ENCODE measurements at regions not wholly inside any gene's neighbourhood (a gene's known extent, or its start where the extent isn't known, plus 50 kb on each side); places are given as distances from the start of the nearest gene placed in this dataset.

DNA sequence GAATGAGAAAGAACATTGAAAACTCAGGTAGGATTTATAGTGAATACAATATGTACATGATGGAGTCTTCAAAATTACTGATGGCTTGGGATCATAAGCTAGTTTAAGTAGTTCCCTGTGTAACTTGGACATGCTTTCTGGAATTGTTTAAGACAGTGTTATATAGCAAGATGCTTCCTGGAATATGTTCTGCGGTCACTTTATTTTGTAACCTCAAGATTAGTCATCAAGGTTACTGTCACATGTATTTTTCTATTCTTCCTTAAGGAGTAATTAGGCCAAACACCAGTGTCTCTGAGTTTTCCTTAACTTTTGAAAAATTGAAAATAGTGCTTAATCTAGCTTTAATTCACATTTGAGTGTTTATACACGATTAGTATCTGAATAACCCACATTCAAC lies 760.3 kb upstream of the ARRDC4 start:
- H3K36me3 ChIP-seq (ENCODE audit: control insufficient read depth, insufficient read depth, low read length), result no peaks in the 10 kb centered on the region
- H3K27ac ChIP-seq (ENCODE audit: low read depth, low read length), result no peak overlapping the region
- no peaks in the 10 kb centered on the region for H3K27me3 ChIP-seq (ENCODE audit: control insufficient read depth, insufficient read depth, low read length)
- no peak overlapping the region for H3K4me3 ChIP-seq (ENCODE audit: low read depth, low read length)
- DNase-seq (ENCODE audit: low read depth in 4 of 6, low spot score in 6 of 6), result no peak
- WGBS (ENCODE audit: insufficient coverage), result no CpG with 5 or more reads among the region's 2 CpGs
- no peaks in the 10 kb centered on the region for H3K4me1 ChIP-seq (ENCODE audit: control insufficient read depth, insufficient read depth, low read length)
- no peaks in the 10 kb centered on the region for H3K9me3 ChIP-seq (ENCODE audit: control insufficient read depth, insufficient read depth, low read length)

DNA sequence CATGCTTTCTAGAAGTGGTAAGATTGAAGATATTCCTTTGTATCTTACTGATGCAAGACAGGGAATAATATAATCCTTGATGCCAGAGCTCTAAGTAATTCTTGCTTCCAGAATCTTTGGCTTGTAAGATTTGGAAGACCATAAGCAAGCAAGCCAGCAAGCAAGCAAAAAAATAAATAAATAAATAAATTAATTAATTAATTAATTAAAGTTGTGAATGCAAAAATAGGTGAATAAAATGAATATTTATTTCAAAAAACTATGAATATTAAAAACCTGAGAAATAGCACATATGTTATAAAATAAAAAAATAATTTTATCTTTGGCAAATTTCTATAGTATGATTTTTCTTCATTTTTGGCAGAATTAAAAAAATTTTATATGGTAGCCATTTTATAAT lies 750.2 kb upstream of the ARRDC4 start:
- Histone ChIP-seq H3K27ac (ENCODE audit: low read depth, low read length) (no peak overlapping the region), H3K36me3 (ENCODE audit: control insufficient read depth, insufficient read depth, low read length) (no peaks in the 10 kb centered on the region), H3K27me3 (ENCODE audit: control insufficient read depth, insufficient read depth, low read length) (no peaks in the 10 kb centered on the region), H3K4me3 (ENCODE audit: low read depth, low read length) (no peak overlapping the region), H3K9me3 (ENCODE audit: control insufficient read depth, insufficient read depth, low read length) (no peaks in the 10 kb centered on the region), H3K4me1 (ENCODE audit: control insufficient read depth, insufficient read depth, low read length) (no peaks in the 10 kb centered on the region)
- DNase-seq (ENCODE audit: low read depth in 4 of 6, low spot score in 6 of 6), result no peak

DNA sequence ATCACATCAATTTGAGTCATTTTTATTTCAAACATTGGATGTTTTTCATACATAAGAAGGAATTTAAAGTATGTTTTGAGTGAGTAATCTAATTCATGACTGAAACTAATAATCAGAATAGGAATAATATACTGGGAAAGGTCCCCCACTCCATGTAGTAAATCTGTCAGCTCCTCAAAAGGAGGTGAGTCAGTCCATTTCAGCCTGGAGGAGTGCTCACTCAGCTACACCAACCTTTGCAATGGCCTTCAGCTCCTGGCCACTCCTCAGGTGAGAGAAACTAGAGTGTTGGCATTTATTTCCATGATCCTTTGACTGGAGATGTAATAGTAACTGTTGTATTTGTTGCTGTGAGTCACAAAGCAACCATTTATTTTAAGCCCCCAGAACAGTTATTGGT lies 744.9 kb upstream of the ARRDC4 start:
- no peak overlapping the region for H3K4me3 ChIP-seq (ENCODE audit: low read depth, low read length)
- no peaks in the 10 kb centered on the region for H3K4me1 ChIP-seq (ENCODE audit: control insufficient read depth, insufficient read depth, low read length)
- no peak overlapping the region for H3K27ac ChIP-seq (ENCODE audit: low read depth, low read length)
- no peaks in the 10 kb centered on the region for H3K36me3 ChIP-seq (ENCODE audit: control insufficient read depth, insufficient read depth, low read length)
- DNase-seq (ENCODE audit: low read depth in 4 of 6, low spot score in 6 of 6), result no peak
- no peaks in the 10 kb centered on the region for H3K27me3 ChIP-seq (ENCODE audit: control insufficient read depth, insufficient read depth, low read length)
- H3K9me3 ChIP-seq (ENCODE audit: control insufficient read depth, insufficient read depth, low read length), result no peaks in the 10 kb centered on the region

DNA sequence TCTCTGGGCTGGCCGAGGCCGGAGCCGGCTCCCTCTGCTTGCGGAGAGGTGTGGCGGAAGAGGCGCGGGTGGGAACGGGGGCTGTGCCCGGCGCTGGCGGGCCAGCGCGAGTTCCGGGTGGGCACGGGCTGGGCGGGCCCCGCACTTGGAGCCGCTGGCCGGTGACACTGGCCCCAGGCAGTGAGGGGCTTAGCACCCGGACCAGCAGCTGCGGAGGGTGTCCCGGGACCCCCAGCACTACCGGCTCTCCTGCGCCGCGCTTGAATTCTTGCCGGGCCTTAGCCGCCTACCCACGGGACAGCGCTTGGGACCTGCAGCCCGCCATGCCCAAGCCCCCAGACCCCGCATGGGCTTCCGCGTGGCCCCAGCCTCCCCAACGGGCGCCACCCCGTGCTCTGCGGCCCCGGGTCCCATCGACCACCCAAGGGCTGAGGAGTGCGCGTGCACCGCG lies 736.3 kb upstream of the ARRDC4 start:
- H3K9me3 ChIP-seq (ENCODE audit: control insufficient read depth, insufficient read depth, low read length), result peaks cover 3% of the 10 kb centered on the region
- no peak for DNase-seq (ENCODE audit: low read depth in 4 of 6, low spot score in 6 of 6)
- H3K4me3 ChIP-seq (ENCODE audit: low read depth, low read length), result no peak overlapping the region
- no peak overlapping the region for H3K27ac ChIP-seq (ENCODE audit: low read depth, low read length)
- H3K36me3 ChIP-seq (ENCODE audit: control insufficient read depth, insufficient read depth, low read length), result no peaks in the 10 kb centered on the region
- WGBS (ENCODE audit: insufficient coverage), result 97% methylated on average over 42 of the region's 44 CpGs
- H3K4me1 ChIP-seq (ENCODE audit: control insufficient read depth, insufficient read depth, low read length), result no peaks in the 10 kb centered on the region
- H3K27me3 ChIP-seq (ENCODE audit: control insufficient read depth, insufficient read depth, low read length), result no peaks in the 10 kb centered on the region

DNA sequence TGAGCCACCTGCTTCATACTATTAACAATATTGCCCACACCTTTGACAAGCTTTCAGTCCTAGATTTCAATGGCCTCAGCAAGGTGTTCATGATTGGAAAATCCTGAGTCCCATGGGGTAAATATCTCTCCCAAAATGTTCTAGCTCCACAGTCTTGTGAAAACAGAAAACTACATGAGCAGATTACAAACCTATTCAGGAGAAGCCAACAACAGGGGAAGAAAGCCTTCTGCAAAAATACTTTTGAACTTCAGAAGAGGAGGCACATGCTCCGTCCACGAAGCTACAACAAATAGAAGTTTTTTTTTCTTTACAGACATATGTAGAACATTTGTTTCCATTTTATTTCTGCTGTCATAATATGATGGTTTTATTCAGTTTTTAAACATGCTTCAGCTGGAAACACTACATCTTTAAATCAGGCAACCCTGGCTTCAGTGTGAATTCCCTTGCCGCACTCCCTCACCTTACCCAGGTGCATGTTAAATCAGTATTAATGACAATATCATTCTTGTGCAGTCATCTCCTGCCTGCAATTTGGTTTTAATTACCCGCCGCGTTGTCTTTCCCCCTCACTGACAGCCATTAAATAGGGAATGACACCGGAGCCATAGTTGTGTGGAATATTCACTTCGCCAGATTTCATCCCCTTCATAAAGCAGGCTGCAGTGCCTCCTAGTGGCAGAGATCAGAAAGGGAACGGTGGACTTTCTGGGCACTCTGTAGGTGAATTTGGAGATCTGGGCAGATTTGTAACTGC lies 725.5 kb upstream of the ARRDC4 start:
- no peaks in the 10 kb centered on the region for H3K9me3 ChIP-seq (ENCODE audit: control insufficient read depth, insufficient read depth, low read length)
- H3K27ac ChIP-seq (ENCODE audit: low read depth, low read length), result peak overlapping the region; percentile 48
- H3K27me3 ChIP-seq (ENCODE audit: control insufficient read depth, insufficient read depth, low read length), result no peaks in the 10 kb centered on the region
- peak overlapping the region; percentile 1 for H3K4me3 ChIP-seq (ENCODE audit: low read depth, low read length)
- no peaks in the 10 kb centered on the region for H3K36me3 ChIP-seq (ENCODE audit: control insufficient read depth, insufficient read depth, low read length)
- WGBS (ENCODE audit: insufficient coverage), result 80% methylated on average over 1 of the region's 9 CpGs
- no peaks in the 10 kb centered on the region for H3K4me1 ChIP-seq (ENCODE audit: control insufficient read depth, insufficient read depth, low read length)
- peak; percentile 29 to 91 (median 61) for DNase-seq (ENCODE audit: low read depth in 4 of 6, low spot score in 6 of 6)

DNA sequence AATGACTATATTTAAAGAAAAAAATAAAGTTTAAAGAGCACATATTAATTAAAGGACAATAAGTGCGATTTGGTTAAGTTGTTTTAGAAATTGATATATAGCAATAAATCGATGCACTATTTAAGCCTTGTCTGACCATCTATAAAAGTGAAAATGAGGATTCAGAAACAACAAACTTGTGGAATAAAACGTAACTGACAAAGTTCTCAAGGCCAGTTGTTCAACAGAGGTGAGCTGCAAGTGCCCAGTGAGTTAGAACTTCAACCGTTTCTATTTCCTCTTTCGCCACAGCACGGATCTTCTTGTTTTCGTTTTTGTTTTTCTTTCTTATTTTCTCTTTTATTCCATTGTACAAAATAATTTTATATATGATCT lies 724.9 kb upstream of the ARRDC4 start:
- DNase-seq (ENCODE audit: low read depth in 4 of 6, low spot score in 6 of 6), result no peak
- Histone ChIP-seq H3K4me1 (ENCODE audit: control insufficient read depth, insufficient read depth, low read length) (no peaks in the 10 kb centered on the region), H3K27ac (ENCODE audit: low read depth, low read length) (peak overlapping the region; percentile 48), H3K36me3 (ENCODE audit: control insufficient read depth, insufficient read depth, low read length) (no peaks in the 10 kb centered on the region), H3K4me3 (ENCODE audit: low read depth, low read length) (peak overlapping the region; percentile 1), H3K9me3 (ENCODE audit: control insufficient read depth, insufficient read depth, low read length) (no peaks in the 10 kb centered on the region), H3K27me3 (ENCODE audit: control insufficient read depth, insufficient read depth, low read length) (no peaks in the 10 kb centered on the region)
- WGBS (ENCODE audit: insufficient coverage), result no CpG with 5 or more reads among the region's 7 CpGs

DNA sequence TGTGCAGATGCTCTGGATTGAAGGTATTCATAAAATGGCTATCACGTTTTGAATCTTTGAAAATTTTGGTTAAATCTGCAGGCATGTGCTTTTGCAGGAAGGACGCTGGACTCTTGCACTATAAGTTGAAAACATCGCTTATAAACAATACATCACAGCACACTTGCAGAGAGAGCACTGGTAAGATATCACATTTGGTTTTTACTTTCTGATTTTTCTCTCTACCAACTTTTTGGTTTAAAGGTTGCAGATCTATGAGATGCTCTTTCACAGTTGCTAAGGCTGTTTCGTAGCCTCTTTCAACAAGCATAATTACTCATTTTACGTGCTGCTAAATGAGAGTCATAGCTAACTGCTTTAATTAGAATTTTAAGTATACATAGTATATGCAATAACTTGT lies 724.4 kb upstream of the ARRDC4 start:
- H3K4me3 ChIP-seq (ENCODE audit: low read depth, low read length), result no peak overlapping the region
- DNase-seq (ENCODE audit: low read depth in 4 of 6, low spot score in 6 of 6), result no peak
- H3K27ac ChIP-seq (ENCODE audit: low read depth, low read length), result peak overlapping the region; percentile 48
- H3K9me3 ChIP-seq (ENCODE audit: control insufficient read depth, insufficient read depth, low read length), result no peaks in the 10 kb centered on the region
- WGBS (ENCODE audit: insufficient coverage), result no CpG with 5 or more reads among the region's 5 CpGs
- no peaks in the 10 kb centered on the region for H3K4me1 ChIP-seq (ENCODE audit: control insufficient read depth, insufficient read depth, low read length)
- no peaks in the 10 kb centered on the region for H3K27me3 ChIP-seq (ENCODE audit: control insufficient read depth, insufficient read depth, low read length)
- no peaks in the 10 kb centered on the region for H3K36me3 ChIP-seq (ENCODE audit: control insufficient read depth, insufficient read depth, low read length)

DNA sequence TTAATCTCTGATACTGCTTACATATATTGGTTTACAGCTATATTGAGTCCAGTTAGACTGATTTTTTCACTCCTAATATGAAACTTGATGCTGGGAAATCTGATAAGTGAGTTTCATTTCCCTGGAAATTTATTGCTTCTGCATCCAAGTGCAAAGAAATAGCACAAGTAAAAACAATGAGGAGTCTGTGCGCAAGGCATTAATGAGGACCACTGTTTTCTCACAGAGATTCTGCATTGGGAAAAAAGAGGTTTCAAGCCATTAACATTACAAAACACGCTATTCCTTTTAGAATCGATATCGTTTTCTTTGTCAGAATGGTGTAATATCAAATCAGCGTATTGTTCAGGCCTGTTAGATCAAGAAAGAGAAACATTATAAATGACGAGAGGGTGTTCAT lies 723.3 kb upstream of the ARRDC4 start:
- DNase-seq (ENCODE audit: low read depth in 4 of 6, low spot score in 6 of 6), result peak in 1 of 6 donors; percentile 22
- Histone ChIP-seq H3K27ac (ENCODE audit: low read depth, low read length) (peak overlapping the region; percentile 82), H3K4me1 (ENCODE audit: control insufficient read depth, insufficient read depth, low read length) (no peaks in the 10 kb centered on the region), H3K9me3 (ENCODE audit: control insufficient read depth, insufficient read depth, low read length) (no peaks in the 10 kb centered on the region), H3K4me3 (ENCODE audit: low read depth, low read length) (no peak overlapping the region), H3K27me3 (ENCODE audit: control insufficient read depth, insufficient read depth, low read length) (no peaks in the 10 kb centered on the region), H3K36me3 (ENCODE audit: control insufficient read depth, insufficient read depth, low read length) (no peaks in the 10 kb centered on the region)
- 80% methylated on average over 1 of the region's 6 CpGs for WGBS (ENCODE audit: insufficient coverage)

DNA sequence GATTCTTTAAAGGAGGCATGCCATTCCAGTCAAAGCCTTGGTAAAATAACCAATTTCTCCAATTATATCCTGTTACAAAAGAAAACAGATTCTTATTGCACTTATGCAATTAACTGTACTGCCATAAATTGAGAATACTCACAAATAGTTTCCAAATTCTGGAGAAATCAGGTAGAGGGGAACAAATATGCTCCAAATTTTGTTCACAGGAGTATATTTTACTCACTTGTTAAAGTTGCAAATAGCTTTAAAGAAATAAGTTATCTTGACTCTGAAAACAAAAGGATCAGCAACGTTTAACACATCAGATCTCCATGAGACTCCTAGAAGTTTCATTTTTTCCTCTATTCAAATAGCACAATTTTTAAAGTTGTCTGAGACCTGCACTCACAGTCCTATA lies 712.1 kb upstream of the ARRDC4 start:
- no CpG with 5 or more reads among the region's 1 CpG for WGBS (ENCODE audit: insufficient coverage)
- Histone ChIP-seq H3K27ac (ENCODE audit: low read depth, low read length) (no peak overlapping the region), H3K4me3 (ENCODE audit: low read depth, low read length) (no peak overlapping the region), H3K9me3 (ENCODE audit: control insufficient read depth, insufficient read depth, low read length) (peaks cover 2% of the 10 kb centered on the region), H3K36me3 (ENCODE audit: control insufficient read depth, insufficient read depth, low read length) (no peaks in the 10 kb centered on the region), H3K27me3 (ENCODE audit: control insufficient read depth, insufficient read depth, low read length) (no peaks in the 10 kb centered on the region), H3K4me1 (ENCODE audit: control insufficient read depth, insufficient read depth, low read length) (no peaks in the 10 kb centered on the region)
- DNase-seq (ENCODE audit: low read depth in 4 of 6, low spot score in 6 of 6), result no peak

DNA sequence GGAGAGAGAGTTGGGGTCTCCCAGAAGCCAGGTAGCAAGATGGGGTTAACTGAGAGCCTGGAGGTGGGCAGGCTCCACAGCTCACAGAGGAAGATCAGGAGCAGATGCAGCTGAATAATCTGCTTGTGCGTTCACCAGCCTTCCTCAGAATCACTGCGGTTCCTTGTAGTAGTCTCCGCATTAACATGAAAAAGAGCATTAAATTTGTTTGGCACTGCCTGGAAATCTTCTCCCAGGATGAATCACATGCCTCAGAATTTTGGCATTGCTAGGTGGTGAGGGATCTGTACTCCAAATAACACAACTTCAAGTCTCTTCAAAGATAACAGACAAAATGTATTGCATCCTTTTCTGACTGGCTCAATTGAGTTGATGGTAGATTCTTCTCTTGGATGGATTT lies 700.6 kb upstream of the ARRDC4 start:
- DNase-seq (ENCODE audit: low read depth in 4 of 6, low spot score in 6 of 6), result no peak
- WGBS (ENCODE audit: insufficient coverage), result no CpG with 5 or more reads among the region's 3 CpGs
- no peaks in the 10 kb centered on the region for H3K36me3 ChIP-seq (ENCODE audit: control insufficient read depth, insufficient read depth, low read length)
- H3K27me3 ChIP-seq (ENCODE audit: control insufficient read depth, insufficient read depth, low read length), result no peaks in the 10 kb centered on the region
- no peaks in the 10 kb centered on the region for H3K9me3 ChIP-seq (ENCODE audit: control insufficient read depth, insufficient read depth, low read length)
- no peaks in the 10 kb centered on the region for H3K4me1 ChIP-seq (ENCODE audit: control insufficient read depth, insufficient read depth, low read length)
- H3K27ac ChIP-seq (ENCODE audit: low read depth, low read length), result no peak overlapping the region
- H3K4me3 ChIP-seq (ENCODE audit: low read depth, low read length), result no peak overlapping the region

All from spinal cord (tissue), 9 donors.